ENCODE measurements at regions not wholly inside any gene's neighbourhood (a gene's known extent, or its start where the extent isn't known, plus 50 kb on each side); places are given as distances from the start of the nearest gene placed in this dataset.

DNA sequence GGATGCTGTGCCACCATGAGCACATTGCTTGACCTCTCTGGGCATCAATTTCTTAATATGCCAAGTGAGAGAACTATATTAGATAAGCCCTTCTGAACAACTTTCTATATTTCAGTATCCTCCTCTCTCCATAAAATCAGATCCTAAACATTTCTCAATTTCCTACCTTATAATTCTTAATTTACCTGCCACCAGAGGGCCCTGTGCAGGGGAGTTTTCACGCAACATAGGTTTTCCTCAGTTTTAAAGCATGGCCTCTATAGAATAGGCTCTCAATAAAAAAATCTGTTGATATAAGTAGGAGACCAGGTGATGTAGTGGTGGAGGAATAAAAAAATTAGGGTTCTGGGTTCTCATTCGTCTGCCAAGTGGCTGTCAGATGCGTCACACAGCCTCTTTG lies 83.7 kb upstream of the DBX1 start:
- no peaks in the 10 kb centered on the region for H3K27me3 ChIP-seq (ENCODE audit: low read length)
- no peaks in the 10 kb centered on the region for H3F3A ChIP-seq (ENCODE audit: insufficient read depth)
- no peak overlapping the region for H3K4me2 ChIP-seq (ENCODE audit: low read depth, low read length, poor library complexity, severe bottlenecking)
- H3K4me3 ChIP-seq (ENCODE audit: insufficient read depth, low read length, poor library complexity, severe bottlenecking): no peak overlapping the region
- H3K27ac ChIP-seq (ENCODE audit: low read depth, low read length): no peak overlapping the region
- H3K9me2 ChIP-seq (replicated peaks; ENCODE audit: insufficient read depth, low read length): no peaks in the 10 kb centered on the region
- no peaks in the 10 kb centered on the region for H4K20me1 ChIP-seq (ENCODE audit: low read depth, low read length)
- H3K9me3 ChIP-seq (ENCODE audit: insufficient read depth, low read length): no peaks in the 10 kb centered on the region
- H3K79me2 ChIP-seq (ENCODE audit: insufficient read depth, low read length): no peaks in the 10 kb centered on the region
- H2AFZ ChIP-seq (ENCODE audit: low read depth, low read length, severe bottlenecking): no peak overlapping the region
- TF ChIP-seq, protein P1, sequence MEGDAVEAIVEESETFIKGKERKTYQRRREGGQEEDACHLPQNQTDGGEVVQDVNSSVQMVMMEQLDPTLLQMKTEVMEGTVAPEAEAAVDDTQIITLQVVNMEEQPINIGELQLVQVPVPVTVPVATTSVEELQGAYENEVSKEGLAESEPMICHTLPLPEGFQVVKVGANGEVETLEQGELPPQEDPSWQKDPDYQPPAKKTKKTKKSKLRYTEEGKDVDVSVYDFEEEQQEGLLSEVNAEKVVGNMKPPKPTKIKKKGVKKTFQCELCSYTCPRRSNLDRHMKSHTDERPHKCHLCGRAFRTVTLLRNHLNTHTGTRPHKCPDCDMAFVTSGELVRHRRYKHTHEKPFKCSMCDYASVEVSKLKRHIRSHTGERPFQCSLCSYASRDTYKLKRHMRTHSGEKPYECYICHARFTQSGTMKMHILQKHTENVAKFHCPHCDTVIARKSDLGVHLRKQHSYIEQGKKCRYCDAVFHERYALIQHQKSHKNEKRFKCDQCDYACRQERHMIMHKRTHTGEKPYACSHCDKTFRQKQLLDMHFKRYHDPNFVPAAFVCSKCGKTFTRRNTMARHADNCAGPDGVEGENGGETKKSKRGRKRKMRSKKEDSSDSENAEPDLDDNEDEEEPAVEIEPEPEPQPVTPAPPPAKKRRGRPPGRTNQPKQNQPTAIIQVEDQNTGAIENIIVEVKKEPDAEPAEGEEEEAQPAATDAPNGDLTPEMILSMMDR (IDR thresholded peaks at IDR 0.05; ENCODE audit: insufficient read depth, low read length, poor library complexity, severe bottlenecking): peak; percentile 68
- no peak for TF ChIP-seq EZH2phosphoT487 (conservative IDR thresholded peaks at IDR 0.05; ENCODE audit: low read length)
- no peaks in the 10 kb centered on the region for H3K36me3 ChIP-seq (ENCODE audit: low read length)
- H3K9ac ChIP-seq (ENCODE audit: low read length): no peak overlapping the region

DNA sequence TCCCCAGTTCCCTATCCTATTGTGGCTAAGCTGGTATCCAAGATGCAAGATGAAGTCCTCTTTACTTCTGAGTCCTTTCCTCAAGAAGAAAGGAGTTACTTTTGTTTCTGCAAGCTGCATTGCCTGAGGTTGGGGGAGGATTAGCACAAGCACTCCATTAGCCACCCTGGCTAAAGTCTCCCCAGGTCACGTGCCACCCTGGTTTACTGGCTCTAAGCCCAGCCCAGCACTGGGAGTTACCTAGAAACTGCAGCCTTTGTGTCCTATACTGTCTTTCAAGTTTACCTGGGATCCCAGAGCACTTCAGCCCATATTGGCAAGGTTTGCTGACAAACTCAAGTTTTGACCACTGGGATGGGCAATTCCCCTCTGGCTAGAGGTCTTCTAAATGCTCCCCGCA lies 78.4 kb upstream of the DBX1 start:
- no peak overlapping the region for H3K4me3 ChIP-seq (ENCODE audit: insufficient read depth, low read length, poor library complexity, severe bottlenecking)
- no peaks in the 10 kb centered on the region for H3K27me3 ChIP-seq (ENCODE audit: low read length)
- H3K9me2 ChIP-seq (replicated peaks; ENCODE audit: insufficient read depth, low read length): no peaks in the 10 kb centered on the region
- H3K9me3 ChIP-seq (ENCODE audit: insufficient read depth, low read length): no peaks in the 10 kb centered on the region
- no peak overlapping the region for H2AFZ ChIP-seq (ENCODE audit: low read depth, low read length, severe bottlenecking)
- no peaks in the 10 kb centered on the region for H3K36me3 ChIP-seq (ENCODE audit: low read length)
- H4K20me1 ChIP-seq (ENCODE audit: low read depth, low read length): no peaks in the 10 kb centered on the region
- no peaks in the 10 kb centered on the region for H3F3A ChIP-seq (ENCODE audit: insufficient read depth)
- H3K79me2 ChIP-seq (ENCODE audit: insufficient read depth, low read length): no peaks in the 10 kb centered on the region
- no peak overlapping the region for H3K9ac ChIP-seq (ENCODE audit: low read length)
- TF ChIP-seq, protein P1 (IDR thresholded peaks at IDR 0.05; ENCODE audit: insufficient read depth, low read length, poor library complexity, severe bottlenecking): no peak
- no peak for TF ChIP-seq EZH2phosphoT487 (conservative IDR thresholded peaks at IDR 0.05; ENCODE audit: low read length)
- no peak overlapping the region for H3K27ac ChIP-seq (ENCODE audit: low read depth, low read length)
- H3K4me2 ChIP-seq (ENCODE audit: low read depth, low read length, poor library complexity, severe bottlenecking): no peak overlapping the region

DNA sequence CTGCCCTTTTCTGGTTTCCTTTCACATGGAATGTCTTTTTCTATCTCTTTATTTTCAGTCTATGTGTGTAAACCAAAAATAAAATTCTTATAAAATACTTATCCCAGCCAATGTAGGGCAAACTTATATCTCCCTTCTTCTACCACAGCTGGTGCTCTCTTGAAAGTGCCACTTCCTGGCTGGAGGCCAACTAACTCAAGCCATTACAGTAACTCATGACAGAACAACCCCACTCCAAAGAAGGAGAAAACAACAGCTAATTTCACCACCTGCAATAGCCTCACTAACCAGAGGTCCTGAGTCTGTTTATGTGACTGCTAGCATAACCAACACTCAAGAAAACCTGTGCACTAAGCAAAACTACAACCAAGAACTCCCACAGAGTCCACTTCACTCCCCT lies 74.9 kb upstream of the DBX1 start:
- Histone ChIP-seq H3K4me3 (ENCODE audit: insufficient read depth, low read length, poor library complexity, severe bottlenecking) (no peak overlapping the region), H3F3A (ENCODE audit: insufficient read depth) (no peaks in the 10 kb centered on the region), H2AFZ (ENCODE audit: low read depth, low read length, severe bottlenecking) (no peak overlapping the region), H3K27me3 (ENCODE audit: low read length) (no peaks in the 10 kb centered on the region), H3K4me2 (ENCODE audit: low read depth, low read length, poor library complexity, severe bottlenecking) (no peak overlapping the region), H4K20me1 (ENCODE audit: low read depth, low read length) (no peaks in the 10 kb centered on the region), H3K9me2 (replicated peaks; ENCODE audit: insufficient read depth, low read length) (no peaks in the 10 kb centered on the region), H3K27ac (ENCODE audit: low read depth, low read length) (no peak overlapping the region), H3K79me2 (ENCODE audit: insufficient read depth, low read length) (no peaks in the 10 kb centered on the region), H3K9ac (ENCODE audit: low read length) (no peak overlapping the region), H3K9me3 (ENCODE audit: insufficient read depth, low read length) (no peaks in the 10 kb centered on the region; the same call in 1 of the 2 replicates), H3K36me3 (ENCODE audit: low read length) (no peaks in the 10 kb centered on the region)
- TF ChIP-seq, protein P1 (IDR thresholded peaks at IDR 0.05; ENCODE audit: insufficient read depth, low read length, poor library complexity, severe bottlenecking): no peak
- TF ChIP-seq EZH2phosphoT487 (conservative IDR thresholded peaks at IDR 0.05; ENCODE audit: low read length): no peak
